HTR-8/SVneo (cell line): ENCODE measurements at regions not wholly inside any gene's neighbourhood (a gene's known extent, or its start where the extent isn't known, plus 50 kb on each side); places are given as distances from the start of the nearest gene placed in this dataset.

ENCODE experiments used
- DNase-seq: peaks from one replicate; pipeline ENCODE4 v3.0.0; 2011; ENCODE audit warnings: low spot score, mixed read lengths; ENCODE audit not compliant: insufficient read length
- FAIRE-seq: peaks from 2 replicates; lab custom pipeline; 2011; peaks lifted over from hg19 to GRCh38; lab: Jason Lieb, UNC

DNA sequence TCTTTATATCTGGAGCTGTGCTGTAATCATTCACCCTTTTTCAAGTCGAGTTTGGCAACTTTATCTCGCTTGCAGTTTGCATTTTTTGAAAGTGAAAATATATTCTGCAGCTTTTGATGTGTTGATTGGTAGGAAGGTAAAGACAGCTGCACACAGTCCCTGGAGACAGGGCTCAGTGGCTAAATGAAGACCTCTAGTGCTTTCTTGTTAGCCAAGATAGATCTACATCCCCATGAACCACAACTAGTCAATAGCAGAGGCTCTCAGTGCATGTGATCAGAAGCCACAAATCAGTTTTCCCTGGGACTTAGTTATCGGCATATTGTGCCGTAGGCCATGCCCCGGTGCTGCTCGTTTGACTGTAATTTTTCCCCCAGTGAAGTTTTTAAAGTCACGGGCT, 587.7 kb upstream of the PITX2 start:
- FAIRE-seq (no peak), DNase-seq (no peak)

DNA sequence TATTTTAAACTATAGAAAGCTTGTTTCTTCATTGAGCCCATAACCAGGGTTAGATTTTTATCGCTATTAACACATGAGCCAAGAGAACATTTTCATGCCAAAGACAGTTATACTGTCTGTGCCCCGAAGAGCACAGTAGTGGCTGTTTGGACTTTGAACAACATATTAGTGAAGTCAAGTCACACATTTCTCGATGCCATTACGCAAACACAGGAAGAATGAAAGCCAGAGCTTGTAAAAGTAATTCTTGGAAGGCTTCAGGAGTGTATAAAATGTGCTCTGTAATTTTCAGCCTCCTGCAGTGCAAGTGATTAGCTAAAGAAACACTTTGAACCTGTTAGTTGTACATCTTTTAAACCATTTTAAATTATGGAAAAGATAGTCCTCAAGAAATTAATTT, 590.7 kb upstream of the PITX2 start:
- DNase-seq (no peak), FAIRE-seq (no peak)

DNA sequence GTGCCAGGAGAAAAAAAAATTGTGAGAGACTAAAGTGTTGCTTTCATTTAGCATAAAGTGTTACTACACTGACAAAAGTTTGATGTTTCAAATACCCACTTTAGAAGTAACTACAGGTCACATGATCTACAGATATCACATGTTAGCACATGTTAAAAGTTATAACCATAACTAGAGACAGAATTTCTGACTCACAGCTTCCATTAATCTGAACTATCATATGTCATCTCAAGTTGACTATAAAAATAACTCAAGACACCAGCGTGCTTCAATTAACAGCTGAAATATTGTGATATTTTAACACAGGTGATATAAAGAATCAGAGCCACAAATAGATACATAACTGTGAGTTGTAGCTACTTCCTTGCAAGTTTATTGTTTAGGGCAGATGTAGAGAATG, 591.5 kb upstream of the PITX2 start:
- no peak for FAIRE-seq
- no peak for DNase-seq

DNA sequence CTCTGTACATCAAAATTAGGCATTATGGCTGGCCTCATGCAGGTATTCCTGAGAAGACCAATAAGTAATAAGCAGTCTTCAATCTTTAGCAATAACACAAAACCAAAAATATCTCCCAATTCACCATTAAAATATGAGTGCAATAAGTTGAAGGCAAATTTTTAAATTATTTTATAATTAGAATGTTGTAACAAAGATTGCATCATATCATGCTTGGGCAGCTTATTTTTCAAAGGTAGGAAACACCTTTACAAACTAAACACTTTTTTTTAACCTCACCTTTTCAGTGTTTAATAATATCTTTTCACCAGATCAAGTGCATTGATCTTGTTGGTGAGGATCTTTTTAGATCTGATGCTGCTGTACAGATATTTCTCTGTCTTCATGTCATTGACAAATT, 592.9 kb upstream of the PITX2 start:
- FAIRE-seq (no peak), DNase-seq (no peak)

DNA sequence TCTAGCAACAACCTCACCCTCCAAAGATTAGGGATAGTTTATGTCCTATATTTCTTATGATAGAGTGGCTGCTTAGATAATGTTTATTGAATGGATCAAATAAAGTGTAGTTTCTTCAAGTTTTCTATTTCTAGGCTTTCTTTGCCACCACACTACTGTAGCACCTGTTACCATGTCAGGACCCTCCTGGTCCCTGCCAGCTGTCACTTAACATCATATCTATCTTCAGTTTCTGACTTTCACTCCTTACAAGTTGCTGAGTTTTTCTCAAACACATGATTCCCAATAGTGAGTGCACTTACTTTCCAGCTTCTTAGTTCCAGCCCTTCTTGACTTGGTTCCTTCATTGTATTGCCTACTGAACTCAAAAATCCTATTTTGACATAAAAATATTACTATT, 593.9 kb upstream of the PITX2 start:
- DNase-seq: no peak
- FAIRE-seq: no peak

DNA sequence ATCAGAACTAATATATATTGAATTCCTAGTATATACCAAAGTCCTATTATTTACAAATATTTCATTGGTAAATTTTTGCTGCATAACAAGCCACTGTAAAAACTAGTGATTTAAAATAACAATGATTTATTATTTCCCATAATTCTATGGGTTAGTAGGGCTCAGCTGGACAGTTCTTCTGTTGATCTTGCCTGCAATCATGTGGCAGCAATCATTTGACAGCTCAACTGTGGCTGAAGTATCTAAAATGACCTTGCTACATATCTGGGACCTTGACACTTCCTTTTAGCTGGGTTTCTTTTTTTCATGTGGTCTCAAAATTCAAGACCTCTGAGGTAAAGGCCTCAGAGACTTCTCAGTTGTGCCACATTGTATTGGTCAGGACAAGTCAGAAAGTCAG, 598.5 kb upstream of the PITX2 start:
- FAIRE-seq (no peak), DNase-seq (no peak)

DNA sequence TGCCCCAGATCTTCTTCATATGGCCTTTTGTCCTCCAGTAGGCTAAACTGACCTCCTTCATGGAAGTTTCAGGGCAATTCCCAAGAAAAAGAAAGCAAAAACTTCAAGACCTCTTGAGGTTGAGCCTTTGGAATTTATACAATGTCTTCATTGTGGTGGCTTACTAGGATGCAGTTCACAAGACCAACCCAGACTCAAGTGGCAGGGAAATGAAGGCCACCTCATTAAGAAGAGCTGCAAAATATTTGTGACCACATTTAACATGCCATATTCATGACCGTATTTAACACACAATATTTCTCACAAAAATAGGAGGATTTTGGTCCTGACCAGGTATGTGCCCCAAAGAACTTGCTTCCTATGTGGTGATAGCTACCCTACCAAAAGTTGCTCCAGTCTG, 605.5 kb upstream of the PITX2 start:
- DNase-seq: no peak
- FAIRE-seq: no peak

DNA sequence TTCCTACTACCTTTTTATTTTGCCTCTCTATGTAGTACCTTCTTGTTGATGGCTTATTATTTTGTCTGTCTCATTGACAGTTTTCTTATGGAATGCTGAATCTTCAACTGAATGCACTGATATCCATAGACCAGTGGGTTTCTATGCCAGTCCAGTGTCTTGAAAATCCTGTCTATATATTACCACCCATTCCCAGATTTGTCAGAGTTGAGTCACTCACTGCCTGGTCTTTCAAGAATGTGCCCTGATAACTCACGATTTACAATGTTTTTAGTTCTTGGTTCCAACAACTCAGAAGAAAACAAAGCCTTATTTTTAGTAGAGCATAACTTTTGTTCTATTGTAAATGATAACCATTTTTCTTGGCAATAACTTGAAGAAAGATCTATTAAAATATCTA, 606.0 kb upstream of the PITX2 start:
- no peak for DNase-seq
- FAIRE-seq: no peak

DNA sequence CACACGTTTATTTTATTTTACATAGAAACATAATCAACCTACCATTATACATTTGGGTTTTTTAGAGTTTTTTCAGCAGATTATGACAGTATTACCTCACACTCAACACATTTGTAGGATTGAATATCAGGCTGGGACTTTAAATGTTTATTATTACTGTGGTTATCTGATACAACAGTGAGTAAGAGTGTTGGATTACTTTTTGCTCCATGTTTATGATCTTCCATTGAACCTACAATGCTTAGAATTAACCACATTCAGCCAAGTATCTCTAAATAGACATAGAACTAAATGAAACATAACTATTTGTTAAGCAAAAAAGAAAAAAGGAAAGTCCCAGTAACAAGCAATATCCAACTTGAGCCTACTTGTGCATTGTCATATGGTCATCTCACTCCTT, 607.4 kb upstream of the PITX2 start:
- no peak for FAIRE-seq
- no peak for DNase-seq

DNA sequence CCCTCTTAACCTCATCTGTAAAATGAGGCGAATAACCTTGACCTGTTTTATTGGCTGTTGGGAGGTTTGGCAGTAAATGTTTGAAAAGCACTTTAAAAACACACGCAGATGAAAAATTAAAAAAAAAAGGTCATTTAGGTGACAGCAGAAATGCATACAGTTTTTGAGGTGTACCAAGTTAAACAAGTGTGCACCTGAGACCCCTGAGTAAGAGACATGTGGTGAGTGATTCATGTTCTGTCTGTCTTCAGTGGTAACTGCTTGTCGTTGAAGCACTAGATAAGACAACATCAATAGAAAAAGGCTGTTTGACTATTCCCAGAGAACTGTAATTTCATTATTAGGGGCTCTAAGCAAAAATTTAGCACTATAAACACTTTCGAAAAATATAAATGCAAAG, 608.4 kb upstream of the PITX2 start:
- no peak for DNase-seq

DNA sequence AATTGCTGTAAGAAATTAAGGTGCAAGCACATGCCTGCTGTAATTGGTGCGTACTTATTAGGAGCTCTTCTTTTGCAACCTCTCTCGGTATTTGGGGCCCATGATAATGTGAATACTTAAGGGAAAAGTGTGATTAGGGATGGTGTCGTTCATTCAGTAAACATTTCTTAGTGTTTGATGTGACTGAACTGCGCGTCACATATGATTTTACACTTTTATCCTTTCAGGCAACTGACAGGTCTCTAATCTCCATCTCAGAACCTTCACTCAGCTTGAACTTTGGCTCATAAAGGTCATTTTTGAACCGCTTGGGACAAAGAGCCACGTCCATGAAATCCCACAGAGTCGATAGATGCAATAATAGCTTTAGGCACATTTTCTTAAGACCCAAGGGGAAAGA, 612.1 kb upstream of the PITX2 start:
- DNase-seq: no peak
- FAIRE-seq: no peak

More for the DNA sequence above, 608.4 kb upstream of the PITX2 start:
- no peak for FAIRE-seq

DNA sequence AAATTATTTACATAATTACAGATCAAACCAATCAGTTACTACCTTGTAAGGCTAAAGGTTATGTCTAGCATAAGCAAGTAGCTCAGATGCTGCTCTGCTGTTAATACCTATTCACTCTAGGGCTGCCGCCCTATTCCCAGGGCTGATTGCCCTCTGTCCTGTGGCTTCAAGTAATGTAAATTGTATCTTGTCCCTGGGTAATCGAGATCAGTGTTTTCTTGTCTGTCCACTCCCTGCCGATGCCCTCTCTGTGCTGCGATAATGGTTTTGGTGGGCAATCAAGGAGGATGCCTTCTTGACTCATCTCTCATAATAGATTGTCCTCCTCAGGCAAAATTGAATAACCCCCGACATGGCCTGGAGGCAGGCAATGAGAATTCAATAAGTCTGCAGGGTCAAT, 641.0 kb upstream of the PITX2 start:
- DNase-seq (no peak), FAIRE-seq (no peak)

DNA sequence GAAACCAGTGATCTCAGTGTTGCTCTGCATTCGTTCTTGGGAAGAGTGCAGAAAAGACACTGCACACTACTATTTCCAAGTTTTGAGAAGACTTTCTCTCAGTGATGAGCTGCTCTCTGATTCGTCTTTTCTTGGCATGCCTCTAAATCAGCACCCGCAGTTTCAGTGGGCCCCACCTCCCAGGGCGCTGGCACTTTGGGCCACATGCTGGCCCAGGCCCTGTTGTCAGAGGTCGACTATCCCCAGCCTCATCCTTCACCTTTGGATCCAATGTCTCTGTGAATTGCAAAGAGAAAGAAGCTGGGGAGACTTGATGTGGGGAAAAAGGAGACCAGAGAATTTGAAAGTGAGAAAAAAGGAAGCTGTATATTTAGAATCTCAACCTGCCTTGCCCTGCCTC, 644.1 kb upstream of the PITX2 start:
- FAIRE-seq (no peak), DNase-seq (no peak)

DNA sequence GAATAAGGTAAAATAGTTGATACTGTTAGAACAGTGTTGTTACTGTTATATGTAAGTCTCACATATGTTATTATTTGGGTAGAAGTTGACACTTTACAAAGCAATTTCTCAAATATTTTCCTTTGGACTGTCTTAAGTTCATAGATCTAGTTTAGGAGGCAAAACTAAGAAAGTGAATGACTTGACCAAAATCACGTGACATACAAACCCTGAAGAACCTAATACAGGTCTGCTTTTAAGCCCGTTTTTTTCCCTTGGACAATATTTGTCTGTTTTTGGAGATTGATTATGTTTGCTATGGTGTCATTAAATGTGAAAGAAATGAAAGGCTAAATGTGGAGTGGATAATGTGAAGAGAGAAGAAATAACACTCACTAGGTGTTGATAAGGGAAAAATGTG, 644.9 kb upstream of the PITX2 start:
- DNase-seq (no peak), FAIRE-seq (no peak)

DNA sequence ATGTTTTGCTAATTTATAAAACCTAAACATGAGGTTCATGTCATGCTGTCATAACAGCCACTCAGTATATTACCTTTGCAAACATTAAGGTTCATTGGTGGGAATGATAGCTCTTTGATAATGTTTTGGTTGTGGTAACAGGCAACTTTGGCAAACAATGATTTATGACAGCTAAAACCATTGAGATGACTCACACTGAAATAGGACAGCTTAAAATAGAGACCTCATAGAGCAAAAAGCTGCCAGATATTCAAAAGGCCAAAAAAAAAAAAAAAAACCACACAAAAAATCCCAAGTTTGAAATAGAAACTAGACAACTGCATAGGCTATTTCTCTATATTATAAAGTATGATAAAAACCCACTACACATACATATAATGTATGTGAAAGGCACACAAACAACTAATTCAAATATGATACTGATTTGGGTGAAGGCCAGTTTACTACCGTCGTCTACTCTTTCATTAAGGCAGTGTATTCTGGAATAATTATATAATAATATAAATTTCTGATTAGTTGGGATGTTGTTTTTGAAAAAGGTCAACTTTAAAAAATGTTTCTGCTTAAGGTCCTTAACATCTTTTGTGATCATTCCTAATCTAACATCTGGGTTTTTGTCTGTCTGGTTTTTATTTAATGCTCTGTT, 646.0 kb upstream of the PITX2 start:
- peak; percentile 13 for DNase-seq
- FAIRE-seq: no peak

DNA sequence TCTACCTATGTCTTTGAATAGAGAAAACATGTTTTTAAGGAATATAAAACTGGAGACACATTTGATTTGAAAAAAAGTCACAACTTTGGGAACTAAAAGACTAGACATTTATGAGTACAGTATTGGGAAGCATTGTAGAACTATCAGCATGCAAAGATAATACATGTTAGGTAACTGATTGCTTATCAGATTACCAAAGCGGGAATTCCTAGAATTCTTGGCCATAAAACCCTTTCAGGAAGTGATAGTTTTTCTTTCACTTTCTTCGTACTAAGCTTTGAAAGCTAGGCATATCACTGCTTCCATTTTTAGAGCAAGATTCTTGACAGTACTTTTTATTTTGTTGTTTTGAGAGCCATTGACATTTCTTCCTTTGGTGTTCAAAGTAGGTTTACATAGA, 646.6 kb upstream of the PITX2 start:
- FAIRE-seq (no peak), DNase-seq (no peak)

DNA sequence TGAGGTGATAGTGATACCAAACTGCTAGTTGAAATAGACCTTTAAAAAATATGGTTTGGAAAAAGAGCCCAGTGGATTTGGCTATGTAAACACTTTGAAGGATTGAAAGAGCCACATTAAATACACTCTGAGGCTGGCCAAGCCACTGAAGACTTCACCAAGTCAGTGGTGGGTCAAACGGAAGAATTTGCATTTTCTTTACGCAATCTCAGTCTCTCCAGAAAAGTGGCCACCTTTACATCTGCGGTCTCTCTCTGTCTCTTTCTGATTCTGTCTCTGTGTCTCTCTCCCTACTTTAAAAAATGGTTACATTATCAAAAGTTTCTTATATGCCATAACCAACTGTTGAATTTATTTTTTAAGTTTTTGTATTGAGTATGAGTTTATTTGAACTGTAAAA, 651.2 kb upstream of the PITX2 start:
- DNase-seq (no peak), FAIRE-seq (no peak)

DNA sequence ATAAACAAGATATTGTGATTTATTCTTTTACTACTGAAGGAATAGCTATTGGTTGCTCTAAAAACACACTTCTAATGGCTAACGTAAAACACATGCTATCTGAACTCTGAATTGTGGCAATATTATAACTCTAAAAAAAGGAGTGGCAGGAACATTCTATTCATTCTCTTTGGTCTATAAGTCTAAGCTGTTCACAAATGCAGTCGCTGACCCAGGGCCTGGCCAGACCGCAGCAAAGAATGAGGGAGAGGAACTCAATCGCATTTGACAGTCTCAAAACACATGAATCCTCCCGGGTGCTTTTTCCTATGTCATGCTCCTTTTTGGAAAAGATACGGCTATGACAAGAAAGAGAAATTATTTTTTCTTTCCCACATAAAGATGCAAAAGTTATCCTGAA, 651.6 kb upstream of the PITX2 start:
- FAIRE-seq: no peak
- no peak for DNase-seq

DNA sequence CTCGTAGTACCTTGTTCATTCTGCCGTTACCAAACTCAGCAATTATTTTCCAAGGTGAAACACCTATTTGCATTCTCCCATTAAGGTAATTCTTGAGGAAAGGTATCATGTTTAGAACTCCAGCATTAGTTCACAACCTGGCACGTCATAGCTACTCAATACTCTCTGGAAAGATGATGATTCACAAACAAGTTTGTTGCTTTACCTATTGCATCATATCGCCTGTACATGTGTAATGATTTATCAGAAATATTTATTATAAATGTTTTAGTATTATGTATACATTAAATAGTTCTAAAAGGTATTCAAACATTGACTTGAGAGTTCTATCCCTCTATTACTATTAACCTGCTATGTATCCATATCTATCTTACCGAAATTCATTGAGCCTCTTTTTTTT, 658.3 kb upstream of the PITX2 start:
- no peak for DNase-seq
- no peak for FAIRE-seq

DNA sequence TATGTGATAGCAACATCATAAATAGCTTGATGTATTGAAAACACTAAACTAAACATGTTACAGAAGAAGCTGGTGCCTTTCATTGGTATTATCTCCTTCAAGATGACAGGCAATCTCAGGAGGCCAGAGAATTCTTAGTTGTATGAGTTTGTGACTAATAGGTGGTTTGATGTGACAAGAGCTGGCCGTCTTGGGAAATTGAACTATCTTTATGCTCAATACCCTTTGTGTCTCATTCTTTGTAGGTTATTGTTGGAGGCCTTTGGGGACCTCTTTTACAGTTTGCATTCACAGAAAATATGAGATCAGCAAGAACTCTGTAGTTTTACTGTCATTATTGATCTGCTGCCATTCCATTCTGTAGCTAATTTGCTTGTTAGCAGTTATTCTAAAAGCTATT, 659.2 kb upstream of the PITX2 start:
- FAIRE-seq (no peak), DNase-seq (no peak)

DNA sequence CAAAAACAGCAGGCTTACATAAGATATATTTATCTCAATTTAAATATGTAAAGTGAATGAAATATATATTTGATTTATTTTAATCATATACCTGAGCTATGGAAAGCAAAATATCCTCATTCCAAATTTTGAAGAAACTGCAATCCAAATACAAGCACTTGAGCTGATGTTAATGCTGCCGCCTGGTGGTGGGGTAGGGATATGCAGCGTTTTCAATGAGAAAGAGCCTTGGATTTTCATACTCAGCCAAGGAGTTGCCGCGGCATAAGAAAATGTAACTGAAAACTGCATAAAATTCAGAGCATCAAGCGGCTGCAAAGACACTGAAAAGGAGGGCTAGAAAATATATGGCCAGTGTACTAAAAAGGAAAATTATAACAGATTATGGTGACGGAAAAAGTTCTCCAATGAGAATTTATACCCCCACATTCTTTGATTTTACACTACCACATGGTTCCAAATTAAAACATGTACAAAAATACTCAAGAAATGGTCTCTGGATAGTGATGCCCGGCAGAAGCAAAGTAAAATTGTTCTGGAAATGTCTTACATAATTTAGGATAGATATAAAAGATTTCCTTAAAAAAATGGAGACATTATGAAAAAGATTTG, 660.3 kb upstream of the PITX2 start:
- FAIRE-seq (no peak), DNase-seq (peak; percentile 22)

DNA sequence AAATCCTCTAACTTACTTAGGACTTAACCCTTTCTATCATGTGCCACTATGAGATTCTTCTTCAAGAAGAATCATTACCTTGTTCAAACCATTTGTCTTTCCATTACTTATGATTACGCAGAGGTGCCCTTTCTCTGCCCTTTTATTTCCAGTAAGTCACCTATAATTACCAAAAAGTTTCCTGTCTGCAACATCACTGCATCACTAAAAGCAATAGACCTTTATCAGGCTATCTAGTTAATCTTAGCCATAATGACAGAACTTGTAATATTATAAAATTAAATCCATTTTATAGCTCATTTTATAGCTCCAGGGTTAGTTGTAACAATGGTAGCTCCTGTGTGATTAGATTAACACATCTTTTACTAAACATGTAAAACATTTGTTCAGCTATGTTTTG, 673.6 kb upstream of the PITX2 start:
- DNase-seq: no peak
- FAIRE-seq: no peak

DNA sequence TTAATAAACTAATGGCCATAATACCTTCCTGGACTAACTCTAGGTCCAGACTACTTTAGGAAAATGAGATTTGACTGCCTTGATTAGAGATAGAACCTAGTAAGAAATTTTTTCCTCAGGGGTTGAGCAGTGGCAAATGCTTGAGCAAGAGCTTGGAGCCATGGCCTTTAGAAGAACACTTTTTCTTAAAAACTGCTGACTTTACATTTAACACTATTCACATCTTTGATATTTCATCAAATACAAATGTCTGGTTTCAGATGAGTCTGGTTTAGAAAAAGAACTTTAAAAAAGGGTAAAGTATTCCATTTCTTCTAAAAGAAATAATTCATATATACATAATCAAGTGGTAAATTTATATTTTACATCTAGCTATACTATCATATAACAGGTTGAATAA, 680.9 kb upstream of the PITX2 start:
- FAIRE-seq (no peak), DNase-seq (no peak)
